Right lobe of liver (tissue), 6 donors: ENCODE measurements at regions not wholly inside any gene's neighbourhood (a gene's known extent, or its start where the extent isn't known, plus 50 kb on each side); places are given as distances from the start of the nearest gene placed in this dataset.

ENCODE experiments used
- ATAC-seq, 4 donors: fragments of 200-7000 bp; cut with Tn5 transposase; one replicate each; pipeline ENCODE4 v1.9.1; 2020; ENCODE audit warnings: mild to moderate bottlenecking in 4 of 4, moderate library complexity in 4 of 4
- DNase-seq, 3 donors: peaks; one replicate each; pipeline ENCODE4 v3.0.0-alpha.2; 2020
- H3K27ac ChIP-seq, 3 donors: fragments of 200-600 bp; one replicate each; pipeline ENCODE4 v1.8.0; 2022
- H3K27me3 ChIP-seq, 2 donors: fragments of 200-600 bp; one replicate each; pipeline ENCODE4 v1.8.0; 2022
- H3K36me3 ChIP-seq, 4 donors: fragments of 200-600 bp; sonication (generic) in 1 of 4; one replicate each; pipeline versions ENCODE4 v1.5.1 to v1.8.0; 2017 to 2022; ENCODE audit warnings: control low read depth in 1 of 4
- H3K4me1 ChIP-seq, 4 donors: fragments of 200-600 bp; sonication (generic) in 1 of 4; one replicate each; pipeline versions ENCODE4 v1.5.1 to v1.8.0; 2017 to 2022; ENCODE audit warnings: control low read depth in 1 of 4
- H3K4me3 ChIP-seq, 3 donors: fragments of 200-600 bp; one replicate each; pipeline ENCODE4 v1.8.0; 2022
- H3K9me3 ChIP-seq, 4 donors: fragments of 200-600 bp; sonication (generic) in 1 of 4; one replicate each; pipeline versions ENCODE4 v1.5.1 to v1.8.0; 2017 to 2022; ENCODE audit warnings: control low read depth in 1 of 4
- POLR2A ChIP-seq: fragments of 450-650 bp; IDR thresholded peaks from one replicate; pipeline ENCODE4 v1.6.1; 2017; ENCODE audit warnings: antibody characterized with exemption, mild to moderate bottlenecking
- WGBS: methylation state at CpG from one replicate; pipeline ENCODE4 v1.1.6; 2018; ENCODE audit warnings: low coverage, low lambda C conversion rate; ENCODE audit not compliant: insufficient coverage; ENCODE audit errors: missing lambda C conversion rate; 5-methylcytosine and 5-hydroxymethylcytosine counted together
- intact Hi-C, 2 donors: fragments of 100-400 bp; cut with DNase I; formaldehyde crosslinking; loops; one replicate each; pipeline versions ENCODE4 v1.11.2 to v1.14.1; 2022
- TF ChIP-seq, protein P1 (sequence below), 4 donors: fragments of 200-600 bp in 3 of 4; fragments of 450-650 bp in 1 of 4; IDR thresholded peaks; one replicate each; pipeline versions ENCODE4 v1.5.1 to v1.8.0; 2016 to 2022; ENCODE audit warnings: antibody characterized with exemption in 4 of 4, mild to moderate bottlenecking in 2 of 4
- donor health status: DM: no; HTN: yes; CAD: no.
- donor health status: DM: no; HTN: no; CAD: no.
- donor health status: DM: no; HTN: no; CAD: no.
- donor health status: DM: no; HTN: yes; CAD: no.
- donor health status: DM: no; HTN: yes; CAD: no.

DNA sequence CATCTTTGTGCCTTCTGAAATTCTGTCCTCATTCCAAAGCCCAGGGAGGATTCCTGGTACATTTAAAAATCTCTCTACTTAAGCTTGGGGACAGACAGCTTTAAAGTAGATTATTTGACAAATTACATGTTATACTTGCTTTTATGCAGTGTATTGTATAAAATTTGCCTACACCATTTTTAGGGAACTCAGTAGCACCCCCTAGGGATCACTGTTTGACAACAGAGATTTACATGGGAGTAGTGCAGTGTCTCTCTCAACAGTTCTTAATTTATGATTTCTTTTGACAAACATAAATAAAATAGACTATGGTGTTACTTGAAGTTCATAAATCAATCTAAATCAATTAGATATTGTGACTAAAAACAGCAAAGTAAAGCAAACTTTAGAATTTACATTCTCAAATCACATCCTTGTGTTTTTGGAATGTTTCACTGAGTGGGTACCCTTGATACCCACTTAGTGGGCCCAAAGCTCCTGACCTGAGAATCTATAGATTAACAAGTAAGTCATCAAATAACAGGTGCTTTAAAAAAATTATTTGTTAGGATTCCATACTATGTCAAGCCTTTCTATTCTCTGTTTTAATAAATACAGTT, 428.8 kb downstream of the DYNC2H1 start:
- Histone ChIP-seq H3K27me3 (no peaks in the 10 kb centered on the region), H3K4me1 (no peaks in the 10 kb centered on the region), H3K9me3 (no peaks in the 10 kb centered on the region), H3K4me3 (no peak overlapping the region), H3K27ac (no peak overlapping the region), H3K36me3 (no peaks in the 10 kb centered on the region)
- DNase-seq (no peak), ATAC-seq (no peak)
- intact Hi-C loops = no loop called here
- TF ChIP-seq, protein P1, sequence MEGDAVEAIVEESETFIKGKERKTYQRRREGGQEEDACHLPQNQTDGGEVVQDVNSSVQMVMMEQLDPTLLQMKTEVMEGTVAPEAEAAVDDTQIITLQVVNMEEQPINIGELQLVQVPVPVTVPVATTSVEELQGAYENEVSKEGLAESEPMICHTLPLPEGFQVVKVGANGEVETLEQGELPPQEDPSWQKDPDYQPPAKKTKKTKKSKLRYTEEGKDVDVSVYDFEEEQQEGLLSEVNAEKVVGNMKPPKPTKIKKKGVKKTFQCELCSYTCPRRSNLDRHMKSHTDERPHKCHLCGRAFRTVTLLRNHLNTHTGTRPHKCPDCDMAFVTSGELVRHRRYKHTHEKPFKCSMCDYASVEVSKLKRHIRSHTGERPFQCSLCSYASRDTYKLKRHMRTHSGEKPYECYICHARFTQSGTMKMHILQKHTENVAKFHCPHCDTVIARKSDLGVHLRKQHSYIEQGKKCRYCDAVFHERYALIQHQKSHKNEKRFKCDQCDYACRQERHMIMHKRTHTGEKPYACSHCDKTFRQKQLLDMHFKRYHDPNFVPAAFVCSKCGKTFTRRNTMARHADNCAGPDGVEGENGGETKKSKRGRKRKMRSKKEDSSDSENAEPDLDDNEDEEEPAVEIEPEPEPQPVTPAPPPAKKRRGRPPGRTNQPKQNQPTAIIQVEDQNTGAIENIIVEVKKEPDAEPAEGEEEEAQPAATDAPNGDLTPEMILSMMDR (IDR thresholded peaks at IDR 0.05) = peak; percentile 10 to 40 (median 21)
- TF ChIP-seq POLR2A = no peak

GRCh38 chr11:103539166-103539565, 429.9 kb downstream of the DYNC2H1 start:
- Histone ChIP-seq H3K4me3 (no peak overlapping the region), H3K36me3 (no peaks in the 10 kb centered on the region), H3K27ac (no peak overlapping the region), H3K27me3 (no peaks in the 10 kb centered on the region), H3K9me3 (no peaks in the 10 kb centered on the region), H3K4me1 (no peaks in the 10 kb centered on the region)
- intact Hi-C loops = no loop called here
- ATAC-seq = no peak
- DNase-seq = no peak
- TF ChIP-seq, protein P1 (IDR thresholded peaks at IDR 0.05) = no peak
- TF ChIP-seq POLR2A = no peak

DNA sequence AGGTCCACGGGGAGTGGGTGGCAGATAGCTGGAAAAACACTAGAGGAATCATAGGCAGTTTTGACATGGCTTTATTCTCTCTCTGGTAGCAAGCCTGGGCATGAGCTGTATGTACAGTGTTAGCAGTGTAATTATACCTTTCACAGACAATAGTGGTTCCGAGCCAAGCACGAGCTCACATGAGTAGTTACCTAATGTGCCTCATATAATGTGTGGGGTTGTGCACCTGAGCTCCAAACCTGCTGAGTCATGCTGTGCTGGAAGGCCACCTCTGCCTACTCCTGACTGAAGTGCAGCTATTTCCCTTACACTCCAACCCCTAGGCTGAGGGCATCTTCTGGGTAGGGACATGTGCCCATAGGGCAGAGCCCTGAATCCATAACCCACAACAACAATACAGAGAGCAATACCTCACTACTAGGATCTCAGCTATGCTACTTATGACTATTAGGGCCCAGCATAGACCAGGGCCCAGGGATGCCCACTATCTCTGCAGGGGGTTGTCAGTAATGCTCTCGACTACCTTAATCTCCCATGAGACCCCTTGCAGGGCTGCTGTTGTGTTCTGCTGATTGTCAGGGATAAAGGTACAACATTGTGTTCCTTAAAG, 432.1 kb downstream of the DYNC2H1 start:
- WGBS = 71% methylated on average over 4 of the region's 4 CpGs
- intact Hi-C loops = no loop called here
- H3K4me1 ChIP-seq = no peaks in the 10 kb centered on the region
- no peak overlapping the region for H3K4me3 ChIP-seq
- H3K27ac ChIP-seq = no peak overlapping the region
- TF ChIP-seq POLR2A = no peak
- TF ChIP-seq, protein P1 (IDR thresholded peaks at IDR 0.05) = no peak
- no peaks in the 10 kb centered on the region for H3K9me3 ChIP-seq
- H3K27me3 ChIP-seq = no peaks in the 10 kb centered on the region
- ATAC-seq = no peak
- DNase-seq = no peak
- no peaks in the 10 kb centered on the region for H3K36me3 ChIP-seq

- DNase-seq = no peak
- Histone ChIP-seq H3K27ac (no peak overlapping the region), H3K4me1 (no peaks in the 10 kb centered on the region), H3K27me3 (no peaks in the 10 kb centered on the region), H3K9me3 (no peaks in the 10 kb centered on the region), H3K4me3 (no peak overlapping the region), H3K36me3 (no peaks in the 10 kb centered on the region)
- intact Hi-C loops = no loop called here
- 71% methylated on average over 2 of the region's 3 CpGs for WGBS
- ATAC-seq = no peak
- TF ChIP-seq, protein P1 (IDR thresholded peaks at IDR 0.05) = no peak
- no peak for TF ChIP-seq POLR2A
Measured at GRCh38 chr11:103542851-103543250, 433.6 kb downstream of the DYNC2H1 start.

DNA sequence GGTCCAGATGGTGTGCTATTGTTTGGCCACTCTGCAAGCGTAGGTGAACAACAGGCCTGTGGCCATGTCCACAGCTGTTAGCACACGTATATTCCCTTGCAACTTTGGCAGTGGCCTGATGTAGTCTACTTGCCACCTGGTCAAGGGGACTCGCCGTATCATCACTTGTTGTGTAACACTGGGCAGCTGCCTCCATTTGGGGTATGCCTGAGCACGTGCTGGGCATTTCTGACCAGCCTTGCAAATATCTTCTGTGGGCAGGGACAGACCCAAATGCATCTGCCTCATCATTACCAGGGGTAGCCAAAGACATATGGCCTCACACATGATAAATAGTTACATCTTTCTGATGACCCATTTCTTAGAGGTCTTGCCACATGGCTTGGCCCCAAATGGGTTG, 434.2 kb downstream of the DYNC2H1 start:
- WGBS = no CpG with 5 or more reads among the region's 5 CpGs
- intact Hi-C loops = no loop called here
- no peaks in the 10 kb centered on the region for H3K4me1 ChIP-seq

More for the DNA sequence above, 434.2 kb downstream of the DYNC2H1 start:
- ATAC-seq (no peak), DNase-seq (no peak)
- Histone ChIP-seq H3K36me3 (no peaks in the 10 kb centered on the region), H3K9me3 (no peaks in the 10 kb centered on the region), H3K4me3 (no peak overlapping the region), H3K27me3 (no peaks in the 10 kb centered on the region), H3K27ac (no peak overlapping the region)
- TF ChIP-seq, protein P1 (IDR thresholded peaks at IDR 0.05) = no peak
- TF ChIP-seq POLR2A = no peak
